ENCODE measurements at regions not wholly inside any gene's neighbourhood (a gene's known extent, or its start where the extent isn't known, plus 50 kb on each side); places are given as distances from the start of the nearest gene placed in this dataset.

DNA sequence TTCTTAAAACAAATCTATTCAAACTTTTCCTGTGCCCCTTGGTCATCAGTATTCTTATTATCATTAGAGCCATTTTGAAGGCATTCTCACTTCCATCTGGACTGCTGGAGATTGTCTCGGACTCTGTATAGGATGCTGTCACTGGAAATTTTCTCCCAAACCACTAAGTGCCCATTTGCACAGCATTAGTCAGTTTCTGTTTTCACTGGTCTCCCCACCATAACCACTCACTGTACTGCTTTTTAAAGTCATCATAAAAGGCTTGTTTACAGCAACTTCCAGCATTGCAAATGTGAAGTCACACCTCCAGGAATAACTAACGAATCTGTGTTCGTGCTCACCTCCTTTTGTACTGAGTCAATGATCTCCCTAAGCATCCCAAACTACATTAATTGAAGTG, 150.9 kb upstream of the SERTAD2 start:
- Histone ChIP-seq H3K9me3 (no peaks in the 10 kb centered on the region), H3K4me3 (no peak overlapping the region), H3K36me3 (no peaks in the 10 kb centered on the region), H3K27me3 (no peaks in the 10 kb centered on the region), H3K4me1 (no peaks in the 10 kb centered on the region), H3K27ac (no peak overlapping the region)
- TF ChIP-seq POLR2A (IDR thresholded peaks at IDR 0.05): no peak
- TF ChIP-seq, protein P1, sequence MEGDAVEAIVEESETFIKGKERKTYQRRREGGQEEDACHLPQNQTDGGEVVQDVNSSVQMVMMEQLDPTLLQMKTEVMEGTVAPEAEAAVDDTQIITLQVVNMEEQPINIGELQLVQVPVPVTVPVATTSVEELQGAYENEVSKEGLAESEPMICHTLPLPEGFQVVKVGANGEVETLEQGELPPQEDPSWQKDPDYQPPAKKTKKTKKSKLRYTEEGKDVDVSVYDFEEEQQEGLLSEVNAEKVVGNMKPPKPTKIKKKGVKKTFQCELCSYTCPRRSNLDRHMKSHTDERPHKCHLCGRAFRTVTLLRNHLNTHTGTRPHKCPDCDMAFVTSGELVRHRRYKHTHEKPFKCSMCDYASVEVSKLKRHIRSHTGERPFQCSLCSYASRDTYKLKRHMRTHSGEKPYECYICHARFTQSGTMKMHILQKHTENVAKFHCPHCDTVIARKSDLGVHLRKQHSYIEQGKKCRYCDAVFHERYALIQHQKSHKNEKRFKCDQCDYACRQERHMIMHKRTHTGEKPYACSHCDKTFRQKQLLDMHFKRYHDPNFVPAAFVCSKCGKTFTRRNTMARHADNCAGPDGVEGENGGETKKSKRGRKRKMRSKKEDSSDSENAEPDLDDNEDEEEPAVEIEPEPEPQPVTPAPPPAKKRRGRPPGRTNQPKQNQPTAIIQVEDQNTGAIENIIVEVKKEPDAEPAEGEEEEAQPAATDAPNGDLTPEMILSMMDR (IDR thresholded peaks at IDR 0.05): no peak
- no peak for DNase-seq

DNA sequence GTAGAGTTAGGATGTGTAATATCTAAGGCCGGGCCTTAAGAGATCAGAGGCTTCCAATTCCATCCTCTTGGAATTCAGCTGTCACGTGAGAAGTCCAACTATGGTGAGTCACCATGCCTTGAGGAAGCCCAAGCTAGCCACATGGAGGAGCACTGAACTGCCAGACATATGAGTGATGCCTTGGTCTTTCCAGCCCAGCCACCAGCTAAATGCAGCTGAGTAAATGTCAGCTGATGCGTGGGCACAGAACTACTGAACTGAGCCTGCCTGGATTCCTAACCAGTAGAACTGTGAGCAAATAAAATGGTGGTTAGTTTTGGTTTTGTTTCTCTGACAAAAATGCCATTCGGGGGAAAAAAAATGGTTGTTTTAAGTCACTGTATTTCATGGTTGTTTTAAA, 153.7 kb upstream of the SERTAD2 start:
- no peak for DNase-seq
- H3K27me3 ChIP-seq: no peaks in the 10 kb centered on the region
- no peaks in the 10 kb centered on the region for H3K9me3 ChIP-seq
- H3K36me3 ChIP-seq: no peaks in the 10 kb centered on the region
- no peaks in the 10 kb centered on the region for H3K4me1 ChIP-seq
- H3K27ac ChIP-seq: no peak overlapping the region
- TF ChIP-seq POLR2A (IDR thresholded peaks at IDR 0.05): no peak
- TF ChIP-seq, protein P1 (IDR thresholded peaks at IDR 0.05): no peak
- H3K4me3 ChIP-seq: no peak overlapping the region

DNA sequence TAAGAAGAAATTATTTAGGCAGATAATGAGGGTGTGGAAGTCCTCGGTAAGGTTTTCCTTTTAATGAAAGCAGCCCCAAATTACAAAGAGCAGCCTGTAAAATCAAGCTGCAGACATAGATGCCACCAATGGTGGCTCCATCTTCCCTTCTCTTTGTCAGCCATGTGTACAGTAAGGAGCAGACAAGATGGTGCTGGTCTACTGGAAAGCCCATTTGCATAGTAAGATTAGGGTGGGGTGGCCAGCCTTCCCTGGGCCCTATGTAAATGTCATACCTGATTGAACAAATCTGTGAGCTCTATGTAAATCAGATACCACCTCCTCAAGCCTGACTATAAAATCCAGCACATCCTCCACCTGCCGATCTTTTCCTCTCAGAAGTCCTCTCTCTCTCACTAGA, 154.4 kb upstream of the SERTAD2 start:
- no peak for DNase-seq
- Histone ChIP-seq H3K4me3 (no peak overlapping the region), H3K36me3 (no peaks in the 10 kb centered on the region), H3K4me1 (no peaks in the 10 kb centered on the region), H3K9me3 (no peaks in the 10 kb centered on the region), H3K27ac (no peak overlapping the region), H3K27me3 (no peaks in the 10 kb centered on the region)
- no peak for TF ChIP-seq POLR2A (IDR thresholded peaks at IDR 0.05)
- TF ChIP-seq, protein P1 (IDR thresholded peaks at IDR 0.05): no peak

DNA sequence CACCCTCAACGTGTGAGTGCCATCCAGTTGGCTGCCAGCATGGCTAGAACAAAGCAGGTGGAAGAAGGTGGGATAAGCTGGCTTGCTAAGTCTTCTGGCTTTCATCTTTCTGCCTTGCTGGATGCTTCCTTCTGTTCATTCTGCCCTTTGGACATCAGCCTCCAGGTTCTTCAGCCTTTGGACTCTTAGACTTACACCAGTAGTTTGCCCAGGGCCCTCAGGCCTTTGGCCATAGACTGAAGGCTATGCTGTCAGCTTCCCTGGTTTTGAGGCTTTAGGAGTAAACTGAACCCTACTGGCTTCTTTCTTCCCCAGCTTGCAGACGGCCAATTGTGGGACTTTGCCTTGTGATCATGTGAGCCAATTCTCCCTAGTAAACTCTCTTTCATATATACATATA, 155.0 kb upstream of the SERTAD2 start:
- TF ChIP-seq POLR2A (IDR thresholded peaks at IDR 0.05): no peak
- TF ChIP-seq, protein P1 (IDR thresholded peaks at IDR 0.05): no peak
- H3K9me3 ChIP-seq: no peaks in the 10 kb centered on the region
- no peaks in the 10 kb centered on the region for H3K36me3 ChIP-seq
- no peak overlapping the region for H3K4me3 ChIP-seq
- H3K4me1 ChIP-seq: no peaks in the 10 kb centered on the region
- H3K27ac ChIP-seq: no peak overlapping the region
- no peaks in the 10 kb centered on the region for H3K27me3 ChIP-seq
- DNase-seq: no peak

DNA sequence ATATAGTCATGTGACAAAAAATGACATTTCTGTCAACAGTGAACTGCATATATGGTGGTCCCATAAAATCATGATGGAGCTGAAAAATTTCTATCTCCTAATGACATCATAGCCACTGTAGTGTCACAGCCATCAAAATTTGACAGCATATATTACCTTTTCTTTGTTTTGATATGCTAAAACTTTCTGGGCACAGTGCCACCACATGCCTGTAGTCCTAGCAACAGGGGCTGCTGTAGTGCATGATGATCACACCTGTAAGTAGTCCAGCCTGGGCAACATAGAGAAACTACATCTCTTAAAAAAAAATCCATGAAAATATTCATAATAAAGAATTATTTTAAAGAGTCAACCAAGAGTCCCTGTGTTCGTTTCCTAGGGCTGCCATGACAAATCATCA, 155.5 kb upstream of the SERTAD2 start:
- no peaks in the 10 kb centered on the region for H3K36me3 ChIP-seq
- no peak for TF ChIP-seq POLR2A (IDR thresholded peaks at IDR 0.05)
- TF ChIP-seq, protein P1 (IDR thresholded peaks at IDR 0.05): no peak
- no peak overlapping the region for H3K27ac ChIP-seq
- no peak for DNase-seq
- H3K4me1 ChIP-seq: no peaks in the 10 kb centered on the region
- H3K9me3 ChIP-seq: no peaks in the 10 kb centered on the region
- H3K27me3 ChIP-seq: no peaks in the 10 kb centered on the region
- H3K4me3 ChIP-seq: no peak overlapping the region

DNA sequence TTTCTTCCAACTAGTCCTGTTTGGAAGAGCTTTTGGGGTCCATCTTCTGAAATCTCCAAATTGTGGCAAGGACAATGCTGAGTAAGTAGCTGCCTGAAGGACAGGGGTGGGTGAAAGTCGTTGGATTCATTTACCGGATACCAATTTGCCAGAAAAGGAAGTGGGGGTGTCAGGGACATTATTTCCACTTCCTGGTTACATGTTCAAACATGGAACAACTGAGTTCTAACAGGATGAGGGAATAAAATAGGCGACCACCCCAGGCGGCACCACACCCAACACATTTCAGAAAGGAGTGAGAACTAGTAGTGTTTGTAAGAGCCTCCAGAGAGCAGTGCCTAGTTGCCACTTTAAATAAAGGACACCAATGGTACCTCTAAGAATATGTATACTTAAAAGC, 158.6 kb upstream of the SERTAD2 start:
- H3K4me1 ChIP-seq: no peaks in the 10 kb centered on the region
- no peak overlapping the region for H3K27ac ChIP-seq
- H3K27me3 ChIP-seq: no peaks in the 10 kb centered on the region
- H3K9me3 ChIP-seq: no peaks in the 10 kb centered on the region
- no peak for TF ChIP-seq POLR2A (IDR thresholded peaks at IDR 0.05)
- TF ChIP-seq, protein P1 (IDR thresholded peaks at IDR 0.05): no peak
- no peak for DNase-seq
- H3K4me3 ChIP-seq: no peak overlapping the region
- no peaks in the 10 kb centered on the region for H3K36me3 ChIP-seq
